Pancreas (tissue), 10 donors: ENCODE measurements at regions not wholly inside any gene's neighbourhood (a gene's known extent, or its start where the extent isn't known, plus 50 kb on each side); places are given as distances from the start of the nearest gene placed in this dataset.

Source experiments
- ATAC-seq, 4 donors: fragments of 200-7000 bp; cut with Tn5 transposase; one replicate each; pipeline versions ENCODE4 v1.8.0 to v1.9.1; 2020; ENCODE audit warnings: mild to moderate bottlenecking in 4 of 4, moderate library complexity in 4 of 4
- DNase-seq, 6 donors: peaks; one replicate each; pipeline ENCODE4 v3.0.0-alpha.2; 2020
- FAIRE-seq: peaks from 2 replicates; lab custom pipeline; 2012; peaks lifted over from hg19 to GRCh38; lab: Jason Lieb, UNC
- H3K27ac ChIP-seq, 4 donors: fragments of 200-600 bp; sonication (generic); 1 replicate in 3 of 4; 2 replicates in 1 of 4; pipeline versions ENCODE4 v1.5.0 to v1.8.0; 2020
- H3K27me3 ChIP-seq, 4 donors: fragments of 200-600 bp; one replicate each; pipeline ENCODE4 v1.8.0; 2021
- H3K36me3 ChIP-seq, 3 donors: fragments of 200-600 bp; sonication (generic) in 1 of 3; one replicate each; pipeline versions ENCODE4 v1.5.0 to v1.8.0; 2020 to 2021
- H3K4me1 ChIP-seq, 3 donors: fragments of 200-600 bp; one replicate each; pipeline ENCODE4 v1.8.0; 2021
- H3K4me3 ChIP-seq, 4 donors: fragments of 200-600 bp; sonication (generic) in 2 of 4; one replicate each; pipeline versions ENCODE4 v1.5.0 to v1.8.0; 2020 to 2021
- H3K9me3 ChIP-seq, 4 donors: fragments of 200-600 bp; one replicate each; pipeline ENCODE4 v1.8.0; 2021
- CTCF ChIP-seq, 4 donors: fragments of 200-600 bp; sonication (generic) in 3 of 4; IDR thresholded peaks; one replicate each; pipeline versions ENCODE4 v1.5.0 to v1.8.0; 2021; ENCODE audit warnings: antibody characterized with exemption in 4 of 4
- WGBS, 2 donors: extraction: QIAGEN DNeasy Blood & Tissue Kit; methylation state at CpG; one replicate each; pipeline ENCODE4 v1.1.7; 2013; 5-methylcytosine and 5-hydroxymethylcytosine counted together
- intact Hi-C, 3 donors: fragments of 100-400 bp; cut with DNase I; formaldehyde crosslinking; loops; one replicate each; pipeline versions ENCODE4 v1.11.1 to v1.14.2; 2022
- donor health status: healthy with polysubstance abuse.
- donor health status: DM: no; HTN: no; CAD: no; lungs with moderate emphysema.
- donor health status: DM: no; HTN: no; CAD: no.
- donor health status: control.
- donor health status: control.
- donor health status: Bipolar disorder and iron deficiency.
- donor health status: DM: yes; HTN: yes; CAD: no.
- donor health status: DM: no; HTN: no; CAD: no.
- donor health status: DM: no; HTN: no; CAD: no.
- donor health status: DM: yes; HTN: yes; CAD: no.

GRCh38 chr1:201659572-201659971 is 120.6 kb downstream of the NAV1 start:
- Histone ChIP-seq H3K4me1 (peaks cover 0 to 7% (median 6%) of the 10 kb centered on the region in 3 donors), H3K27me3 (no peaks in the 10 kb centered on the region), H3K9me3 (no peaks in the 10 kb centered on the region), H3K27ac (no peak overlapping the region), H3K36me3 (no peaks in the 10 kb centered on the region), H3K4me3 (no peak overlapping the region)
- ATAC-seq (no peak), FAIRE-seq (no peak), DNase-seq (no peak)
- 90 to 97% methylated on average over 3 of the region's 3 CpGs for WGBS, 2 donors
- intact Hi-C loops = no loop called here
- no peak for TF ChIP-seq CTCF (IDR thresholded peaks at IDR 0.05)

- no peak overlapping the region for H3K27ac ChIP-seq
- DNase-seq = no peak
- no peaks in the 10 kb centered on the region for H3K9me3 ChIP-seq
- no peak for TF ChIP-seq CTCF (IDR thresholded peaks at IDR 0.05)
- WGBS, 2 donors = 75 to 82% methylated on average over 7 of the region's 7 CpGs
- no peak for FAIRE-seq
- intact Hi-C loops = no loop called here
- H3K4me3 ChIP-seq = no peak overlapping the region
- H3K27me3 ChIP-seq = no peaks in the 10 kb centered on the region
- H3K36me3 ChIP-seq = no peaks in the 10 kb centered on the region
- no peak for ATAC-seq
- H3K4me1 ChIP-seq = peaks cover 0 to 7% (median 6%) of the 10 kb centered on the region in 3 donors
Measured at GRCh38 chr1:201660931-201661822, 122.2 kb downstream of the NAV1 start.

- no peaks in the 10 kb centered on the region for H3K9me3 ChIP-seq
- H3K36me3 ChIP-seq = no peaks in the 10 kb centered on the region
- no peak overlapping the region for H3K27ac ChIP-seq
- H3K27me3 ChIP-seq = no peaks in the 10 kb centered on the region
- peaks cover 0 to 1% (median 0%) of the 10 kb centered on the region in 3 donors for H3K4me1 ChIP-seq
- intact Hi-C loops = no loop called here
- DNase-seq (no peak), FAIRE-seq (no peak), ATAC-seq (no peak)
- H3K4me3 ChIP-seq = no peak overlapping the region
- no peak for TF ChIP-seq CTCF (IDR thresholded peaks at IDR 0.05)
- WGBS, 2 donors = 78 to 84% methylated on average over 8 of the region's 8 CpGs
Measured at GRCh38 chr1:201661823-201662359, 123.0 kb downstream of the NAV1 start.

- H3K9me3 ChIP-seq = no peaks in the 10 kb centered on the region
- no peaks in the 10 kb centered on the region for H3K27me3 ChIP-seq
- H3K27ac ChIP-seq = no peak overlapping the region
- intact Hi-C loops = no loop called here
- WGBS, 2 donors = 85 to 98% methylated on average over 2 of the region's 2 CpGs
- H3K4me3 ChIP-seq = no peak overlapping the region
- no peak for FAIRE-seq
- no peak for ATAC-seq
- no peaks in the 10 kb centered on the region for H3K36me3 ChIP-seq
- no peak for DNase-seq
- TF ChIP-seq CTCF (IDR thresholded peaks at IDR 0.05) = no peak
- no peaks in the 10 kb centered on the region for H3K4me1 ChIP-seq
Measured at GRCh38 chr1:201662646-201663045, 123.7 kb downstream of the NAV1 start.
